SK-N-MC (cell line): ENCODE measurements at regions not wholly inside any gene's neighbourhood (a gene's known extent, or its start where the extent isn't known, plus 50 kb on each side); places are given as distances from the start of the nearest gene placed in this dataset.

ENCODE experiments used
- EZH2 ChIP-seq: fragments of 200-600 bp; sonication (generic); IDR thresholded peaks from one replicate; pipeline ENCODE4 v1.6.1; 2017; ENCODE audit warnings: antibody characterized with exemption
- POLR2AphosphoS5 ChIP-seq: IDR thresholded peaks from 2 replicates; pipeline ENCODE4 v1.6.1; 2012; ENCODE audit warnings: mild to moderate bottlenecking, low read depth, low read length, borderline replicate concordance

DNA sequence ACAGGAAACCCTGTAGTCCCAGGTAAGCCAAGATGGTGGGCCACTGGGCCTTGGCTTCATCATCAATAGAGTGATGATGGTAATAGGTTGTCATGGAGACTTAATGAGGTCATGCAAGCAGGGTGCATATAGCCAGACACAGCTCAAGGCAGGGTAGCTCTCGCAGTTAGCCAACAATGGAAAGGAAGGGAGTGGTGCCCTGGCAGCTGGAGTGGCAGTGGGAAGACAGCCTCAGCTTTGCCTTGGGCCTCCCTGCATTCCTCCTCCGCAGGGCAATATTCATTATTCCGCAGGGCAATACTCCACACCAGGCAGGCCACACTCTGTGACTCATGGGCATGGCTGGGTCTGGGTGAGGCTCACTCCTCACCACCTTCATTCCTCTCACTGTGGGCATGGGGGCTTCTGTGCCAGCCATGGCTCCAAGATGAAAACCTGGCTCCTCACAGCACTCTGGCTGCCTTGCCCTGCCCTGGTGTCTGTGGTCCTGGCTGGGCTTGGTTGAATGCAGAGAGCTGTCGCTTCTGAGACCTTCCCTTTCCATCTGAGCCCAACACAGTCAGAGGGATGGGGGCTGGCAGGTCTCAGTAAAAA lies 163.1 kb upstream of the PMEPA1 start:
- TF ChIP-seq POLR2AphosphoS5 (no peak), EZH2 (no peak)
